ENCODE measurements at regions not wholly inside any gene's neighbourhood (a gene's known extent, or its start where the extent isn't known, plus 50 kb on each side); places are given as distances from the start of the nearest gene placed in this dataset.

DNA sequence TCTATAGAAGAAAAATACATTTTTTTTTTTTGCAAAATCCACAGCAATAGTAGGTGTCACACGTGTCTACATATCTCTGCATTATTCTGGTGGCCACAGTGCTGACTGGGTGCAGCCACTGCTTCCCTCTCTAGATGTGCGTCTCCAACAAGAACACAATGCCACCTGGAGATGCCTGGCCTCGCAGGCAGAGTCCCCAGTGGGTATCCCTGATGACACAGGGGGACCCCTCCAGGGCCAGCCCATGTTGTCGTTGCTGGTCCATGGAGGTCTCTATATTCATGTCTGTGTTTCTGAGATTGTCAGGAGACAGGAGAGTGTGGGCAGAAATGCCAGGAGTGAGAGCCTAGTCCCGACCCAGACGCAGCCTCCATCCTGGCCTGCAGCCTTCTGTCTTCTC is 345.9 kb upstream of the SHH start:
- no peak for TF ChIP-seq RFX5 (IDR thresholded peaks at IDR 0.05; ENCODE audit: low read depth, low read length)
- no peak for TF ChIP-seq CEBPB (IDR thresholded peaks at IDR 0.05; ENCODE audit: low read depth, low read length)
- no peak for TF ChIP-seq MAZ (IDR thresholded peaks at IDR 0.05; ENCODE audit: borderline replicate concordance, low read depth, low read length)
- TF ChIP-seq SMC3 (IDR thresholded peaks at IDR 0.05; ENCODE audit: low read depth, low read length) = no peak
- TF ChIP-seq MXI1 (IDR thresholded peaks at IDR 0.05; ENCODE audit: borderline replicate concordance, low read depth, low read length) = no peak
- no peak for TF ChIP-seq NFE2L2 (IDR thresholded peaks at IDR 0.05; ENCODE audit: low read depth, low read length)
- no peak for TF ChIP-seq POLR2A (IDR thresholded peaks at IDR 0.05; ENCODE audit: low read depth, low read length)
- no peak for TF ChIP-seq MAFK (IDR thresholded peaks at IDR 0.05; ENCODE audit: low read depth, low read length)
- TF ChIP-seq BHLHE40 (IDR thresholded peaks at IDR 0.05; ENCODE audit: low read depth, low read length) = no peak
- TF ChIP-seq, protein P1, sequence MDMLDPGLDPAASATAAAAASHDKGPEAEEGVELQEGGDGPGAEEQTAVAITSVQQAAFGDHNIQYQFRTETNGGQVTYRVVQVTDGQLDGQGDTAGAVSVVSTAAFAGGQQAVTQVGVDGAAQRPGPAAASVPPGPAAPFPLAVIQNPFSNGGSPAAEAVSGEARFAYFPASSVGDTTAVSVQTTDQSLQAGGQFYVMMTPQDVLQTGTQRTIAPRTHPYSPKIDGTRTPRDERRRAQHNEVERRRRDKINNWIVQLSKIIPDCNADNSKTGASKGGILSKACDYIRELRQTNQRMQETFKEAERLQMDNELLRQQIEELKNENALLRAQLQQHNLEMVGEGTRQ (IDR thresholded peaks at IDR 0.05; ENCODE audit: low read depth, low read length) = no peak
- TF ChIP-seq ELK1 (IDR thresholded peaks at IDR 0.05; ENCODE audit: borderline replicate concordance, low read depth, low read length) = no peak
- no peak overlapping the region for H3K4me2 ChIP-seq (ENCODE audit: low read depth, low read length)
- no peak overlapping the region for H3K27ac ChIP-seq (ENCODE audit: insufficient read depth, low read length)
- no peak overlapping the region for H4K91ac ChIP-seq (ENCODE audit: insufficient read depth, low read depth, low read length)
- H3K4me1 ChIP-seq (ENCODE audit: control insufficient read depth, insufficient read depth, low read length) = no peaks in the 10 kb centered on the region
- in situ Hi-C loops (cut with MboI; ENCODE audit: low sequenced_read_pairs) = no loop called here
- no peak overlapping the region for H2BK15ac ChIP-seq (ENCODE audit: low read depth, low read length)
- H3K14ac ChIP-seq (replicated peaks; ENCODE audit: low read depth, low read length) = no peak overlapping the region
- no peaks in the 10 kb centered on the region for H3K27me3 ChIP-seq (ENCODE audit: control insufficient read depth, insufficient read depth, low read length)
- peaks cover 37% of the 10 kb centered on the region for H3K9me3 ChIP-seq (ENCODE audit: control insufficient read depth, insufficient read depth, low read length)
- H3K56ac ChIP-seq (ENCODE audit: extremely low read depth, insufficient read depth, low read length) = no peak overlapping the region
- H4K20me1 ChIP-seq (ENCODE audit: insufficient read depth, low read length) = no peaks in the 10 kb centered on the region
- dilution Hi-C loops (cut with HindIII; ENCODE audit: low sequenced_read_pairs, unreplicated experiment) = no loop called here
- H3K36me3 ChIP-seq (ENCODE audit: control insufficient read depth, insufficient read depth, low read length) = no peaks in the 10 kb centered on the region
- DNase-seq (no peak), ATAC-seq (ENCODE audit: low read depth) (no peak)
- intact Hi-C loops (cut with micrococcal nuclease) = no loop called here
- 40% methylated on average over 1 of the region's 6 CpGs; no CpG with 5 or more reads in 1 of the 2 experiments for WGBS, 2 experiments (ENCODE audit: extremely low coverage in 2 of 2, insufficient read length in 1 of 2)
- no peak overlapping the region for H4K5ac ChIP-seq (ENCODE audit: low read depth, low read length)
- H2BK20ac ChIP-seq (ENCODE audit: low read depth, low read length) = no peak overlapping the region
- ChIA-PET POLR2A (ENCODE audit: unreplicated experiment) (no interaction called here), CTCF (no interaction called here)
- H3K4me3 ChIP-seq (ENCODE audit: insufficient read depth, low read depth, low read length) = no peak overlapping the region
- no peaks in the 10 kb centered on the region for H3K79me1 ChIP-seq (ENCODE audit: low read depth in 1 of 2, low read length in 2 of 2)
- H3K23ac ChIP-seq (ENCODE audit: low read depth, low read length) = no peak overlapping the region
- no peak overlapping the region for H2AFZ ChIP-seq (replicated peaks; ENCODE audit: low read length, poor library complexity)
- H2BK5ac ChIP-seq (ENCODE audit: low read depth, low read length, poor library complexity, severe bottlenecking) = no peak overlapping the region
- H3K4ac ChIP-seq (ENCODE audit: low read depth, low read length) = no peak overlapping the region
- no peak overlapping the region for H2AK5ac ChIP-seq (ENCODE audit: low read depth, low read length)
- no peak overlapping the region for H2AK9ac ChIP-seq (replicated peaks; ENCODE audit: low read depth, low read length, poor library complexity)
- no peaks in the 10 kb centered on the region for H3K9me1 ChIP-seq (ENCODE audit: insufficient read depth, low read length)
- H3K18ac ChIP-seq (ENCODE audit: low read depth, low read length) = no peak overlapping the region
- H2BK120ac ChIP-seq (ENCODE audit: low read depth, low read length) = no peak overlapping the region
- H3K9ac ChIP-seq (ENCODE audit: low read depth, low read length) = no peak overlapping the region
- no peak overlapping the region for H4K8ac ChIP-seq (ENCODE audit: low read depth in 2 of 2, low read length in 2 of 2)
- no TSS peak for BruUV-seq (replicated peaks)
